Left lung (tissue), 4 donors: ENCODE measurements at regions not wholly inside any gene's neighbourhood (a gene's known extent, or its start where the extent isn't known, plus 50 kb on each side); places are given as distances from the start of the nearest gene placed in this dataset.
"Not testable (repeated sequence)": the region's sequence is repeated elsewhere in the genome, so short reads cannot be mapped to it uniquely, and the experiment has no call there.

Experiments used
- ATAC-seq: fragments of 200-7000 bp; cut with Tn5 transposase; one replicate; pipeline ENCODE4 v1.9.1; 2020; ENCODE audit warnings: moderate library complexity
- DNase-seq, 4 donors: peaks; one replicate each; pipeline ENCODE4 v3.0.0-alpha.2; 2013 to 2020
- H3K27ac ChIP-seq, 2 donors: fragments of 200-600 bp; sonication (generic) in 1 of 2; one replicate each; pipeline versions ENCODE4 v1.5.0 to v1.8.0; 2020 to 2021
- H3K27me3 ChIP-seq, 2 donors: fragments of 200-600 bp; sonication (generic) in 1 of 2; one replicate each; pipeline versions ENCODE4 v1.5.0 to v1.8.0; 2020 to 2021
- H3K36me3 ChIP-seq, 2 donors: fragments of 200-600 bp; sonication (generic) in 1 of 2; one replicate each; pipeline versions ENCODE4 v1.5.0 to v1.8.0; 2020 to 2021
- H3K4me1 ChIP-seq, 2 donors: fragments of 200-600 bp; one replicate each; pipeline ENCODE4 v1.8.0; 2021
- H3K4me3 ChIP-seq, 2 donors: fragments of 200-600 bp; sonication (generic) in 1 of 2; one replicate each; pipeline versions ENCODE4 v1.5.0 to v1.8.0; 2020 to 2021; ENCODE audit warnings: mild to moderate bottlenecking in 1 of 2
- H3K9me3 ChIP-seq, 2 donors: fragments of 200-600 bp; sonication (generic) in 1 of 2; one replicate each; pipeline versions ENCODE4 v1.5.0 to v1.8.0; 2020 to 2021
- CTCF ChIP-seq, 2 donors: fragments of 200-600 bp; sonication (generic) in 1 of 2; IDR thresholded peaks; one replicate each; pipeline versions ENCODE4 v1.5.0 to v1.8.0; 2021; ENCODE audit warnings: antibody characterized with exemption in 2 of 2
- intact Hi-C, 2 donors: fragments of 100-400 bp; cut with DNase I; formaldehyde crosslinking; loops; one replicate each; pipeline versions ENCODE4 v1.11.2 to v1.14.2; 2022
- donor health status: DM: no; HTN: yes; CAD: no.
- donor health status: DM: no; HTN: no; CAD: no.

GRCh38 chr14:37678916-37679315 is 83.5 kb downstream of the TTC6 start:
- no peak for TF ChIP-seq CTCF (IDR thresholded peaks at IDR 0.05)
- H3K27me3 ChIP-seq: no peaks in the 10 kb centered on the region
- no peaks in the 10 kb centered on the region for H3K36me3 ChIP-seq
- no peak for ATAC-seq
- H3K27ac ChIP-seq: no peak overlapping the region
- no peak overlapping the region for H3K4me3 ChIP-seq
- H3K9me3 ChIP-seq: no peaks in the 10 kb centered on the region
- no peaks in the 10 kb centered on the region for H3K4me1 ChIP-seq
- intact Hi-C loops: no loop called here
- no peak for DNase-seq

GRCh38 chr14:37681486-37681885 is 86.1 kb downstream of the TTC6 start:
- Histone ChIP-seq H3K4me3 (no peak overlapping the region), H3K4me1 (no peaks in the 10 kb centered on the region), H3K9me3 (no peaks in the 10 kb centered on the region), H3K36me3 (no peaks in the 10 kb centered on the region), H3K27me3 (no peaks in the 10 kb centered on the region), H3K27ac (no peak overlapping the region)
- TF ChIP-seq CTCF (IDR thresholded peaks at IDR 0.05): no peak
- intact Hi-C loops: no loop called here
- ATAC-seq: no peak
- DNase-seq: no peak

GRCh38 chr14:37692680-37693079 is 97.3 kb downstream of the TTC6 start:
- H3K27ac ChIP-seq, H3K36me3 ChIP-seq, H3K4me1 ChIP-seq, H3K4me3 ChIP-seq, ATAC-seq, intact Hi-C loops, DNase-seq, H3K27me3 ChIP-seq: not testable (repeated sequence)
- H3K9me3 ChIP-seq: peaks cover 0 to 24% of the 10 kb centered on the region in 2 donors

GRCh38 chr14:37693420-37693819 is 98.0 kb downstream of the TTC6 start:
- intact Hi-C loops, H3K4me3 ChIP-seq, H3K4me1 ChIP-seq, H3K27me3 ChIP-seq, H3K36me3 ChIP-seq, ATAC-seq, H3K27ac ChIP-seq, DNase-seq: not testable (repeated sequence)
- H3K9me3 ChIP-seq: peaks cover 0 to 24% of the 10 kb centered on the region in 2 donors

GRCh38 chr14:37695866-37696265 is 100.4 kb downstream of the TTC6 start:
- intact Hi-C loops: no loop called here

GRCh38 chr14:37697489-37698121 is 102.2 kb downstream of the TTC6 start:
- Histone ChIP-seq H3K27me3 (no peaks in the 10 kb centered on the region), H3K4me3 (no peak overlapping the region), H3K9me3 (peaks cover 0 to 19% of the 10 kb centered on the region in 2 donors), H3K36me3 (no peaks in the 10 kb centered on the region), H3K27ac (no peak overlapping the region), H3K4me1 (no peaks in the 10 kb centered on the region)
- ATAC-seq (peak; percentile 52), DNase-seq (no peak)
- no peak for TF ChIP-seq CTCF (IDR thresholded peaks at IDR 0.05)
- intact Hi-C loops: no loop called here

More at GRCh38 chr14:37695866-37696265, 100.4 kb downstream of the TTC6 start:
- DNase-seq: no peak
- H3K27ac ChIP-seq: no peak overlapping the region
- ATAC-seq: no peak
- H3K4me1 ChIP-seq: no peaks in the 10 kb centered on the region
- TF ChIP-seq CTCF (IDR thresholded peaks at IDR 0.05): no peak
- no peaks in the 10 kb centered on the region for H3K36me3 ChIP-seq
- H3K4me3 ChIP-seq: no peak overlapping the region
- H3K27me3 ChIP-seq: no peaks in the 10 kb centered on the region
- H3K9me3 ChIP-seq: peaks cover 0 to 24% of the 10 kb centered on the region in 2 donors
